ENCODE measurements at regions not wholly inside any gene's neighbourhood (a gene's known extent, or its start where the extent isn't known, plus 50 kb on each side); places are given as distances from the start of the nearest gene placed in this dataset.

DNA sequence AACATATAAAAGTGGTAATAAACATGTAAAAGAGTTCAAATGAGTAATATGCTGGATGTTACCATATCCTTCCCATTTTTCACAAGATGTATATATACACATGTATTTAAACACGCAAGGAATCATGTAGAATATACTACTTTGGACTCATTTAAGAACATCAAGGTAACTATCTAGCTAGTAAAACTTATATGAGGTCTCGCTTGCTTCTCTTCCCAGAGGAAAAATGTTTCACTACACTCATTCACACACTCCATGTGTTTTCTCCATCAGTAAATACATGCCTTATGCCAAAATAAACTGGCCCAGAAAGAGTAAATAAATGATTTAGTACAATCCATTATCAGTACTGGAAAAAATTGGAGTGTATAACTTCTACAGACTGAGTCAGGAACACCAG is 229.2 kb upstream of the MME start:
- TF ChIP-seq, protein P1, sequence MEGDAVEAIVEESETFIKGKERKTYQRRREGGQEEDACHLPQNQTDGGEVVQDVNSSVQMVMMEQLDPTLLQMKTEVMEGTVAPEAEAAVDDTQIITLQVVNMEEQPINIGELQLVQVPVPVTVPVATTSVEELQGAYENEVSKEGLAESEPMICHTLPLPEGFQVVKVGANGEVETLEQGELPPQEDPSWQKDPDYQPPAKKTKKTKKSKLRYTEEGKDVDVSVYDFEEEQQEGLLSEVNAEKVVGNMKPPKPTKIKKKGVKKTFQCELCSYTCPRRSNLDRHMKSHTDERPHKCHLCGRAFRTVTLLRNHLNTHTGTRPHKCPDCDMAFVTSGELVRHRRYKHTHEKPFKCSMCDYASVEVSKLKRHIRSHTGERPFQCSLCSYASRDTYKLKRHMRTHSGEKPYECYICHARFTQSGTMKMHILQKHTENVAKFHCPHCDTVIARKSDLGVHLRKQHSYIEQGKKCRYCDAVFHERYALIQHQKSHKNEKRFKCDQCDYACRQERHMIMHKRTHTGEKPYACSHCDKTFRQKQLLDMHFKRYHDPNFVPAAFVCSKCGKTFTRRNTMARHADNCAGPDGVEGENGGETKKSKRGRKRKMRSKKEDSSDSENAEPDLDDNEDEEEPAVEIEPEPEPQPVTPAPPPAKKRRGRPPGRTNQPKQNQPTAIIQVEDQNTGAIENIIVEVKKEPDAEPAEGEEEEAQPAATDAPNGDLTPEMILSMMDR (IDR thresholded peaks at IDR 0.05 in 4 of 5, conservative IDR thresholded peaks at IDR 0.05 in 1 of 5): no peak
- TF ChIP-seq POLR2A (IDR thresholded peaks at IDR 0.05): no peak
